HT-29 (cell line): ENCODE measurements at regions not wholly inside any gene's neighbourhood (a gene's known extent, or its start where the extent isn't known, plus 50 kb on each side); places are given as distances from the start of the nearest gene placed in this dataset.

Experiments used
- DNase-seq: peaks from one replicate; pipeline ENCODE4 v3.0.0-alpha.2; 2015; ENCODE audit warnings: low spot score

DNA sequence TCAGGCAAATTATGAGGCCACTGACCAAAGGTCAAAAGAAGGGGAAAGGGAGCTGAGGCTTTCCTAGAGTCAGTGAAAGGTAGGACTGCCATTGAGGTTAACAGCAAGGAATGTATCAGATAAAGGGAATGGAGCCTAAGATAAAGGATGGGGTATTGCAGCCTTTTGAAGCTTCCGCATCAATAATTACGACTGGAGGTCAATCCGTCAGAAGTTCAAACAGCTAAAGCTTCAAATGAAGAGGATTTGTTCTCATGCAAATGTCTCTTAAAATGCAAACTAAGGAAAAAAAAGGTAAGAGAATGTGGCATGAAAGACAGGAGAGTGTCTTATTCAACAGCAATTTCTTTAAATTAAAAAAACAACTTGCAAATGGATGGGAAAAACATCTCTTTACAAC, 341.1 kb upstream of the RGMB start:
- DNase-seq: no peak

GRCh38 chr5:98433022-98433421, 340.4 kb upstream of the RGMB start:
- no peak for DNase-seq

DNA sequence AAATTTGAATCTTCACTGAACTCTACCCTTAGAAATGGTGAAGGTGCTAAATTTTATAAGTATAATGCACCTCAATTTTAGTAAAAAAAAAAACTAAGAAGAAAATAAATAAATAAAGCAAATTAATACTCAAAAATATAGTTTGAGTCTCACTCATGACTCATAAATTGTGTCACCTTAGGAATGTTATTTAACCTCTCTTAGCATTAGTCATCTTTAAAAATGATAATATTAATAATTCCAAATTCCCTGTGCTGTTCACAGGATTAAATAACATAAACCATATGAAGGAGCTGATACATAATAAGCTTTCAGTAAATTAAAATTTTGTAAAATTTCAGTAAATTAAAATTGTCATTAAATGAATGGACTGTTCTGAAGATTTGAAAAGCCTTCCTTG, 339.8 kb upstream of the RGMB start:
- DNase-seq: no peak

GRCh38 chr5:98436667-98437066, 336.8 kb upstream of the RGMB start:
- DNase-seq: no peak

- no peak for DNase-seq
Measured at GRCh38 chr5:98442448-98442847, 331.0 kb upstream of the RGMB start.

GRCh38 chr5:98443881-98444280, 329.6 kb upstream of the RGMB start:
- no peak for DNase-seq

- DNase-seq: no peak
Measured at GRCh38 chr5:98453296-98453695, 320.2 kb upstream of the RGMB start.

DNA sequence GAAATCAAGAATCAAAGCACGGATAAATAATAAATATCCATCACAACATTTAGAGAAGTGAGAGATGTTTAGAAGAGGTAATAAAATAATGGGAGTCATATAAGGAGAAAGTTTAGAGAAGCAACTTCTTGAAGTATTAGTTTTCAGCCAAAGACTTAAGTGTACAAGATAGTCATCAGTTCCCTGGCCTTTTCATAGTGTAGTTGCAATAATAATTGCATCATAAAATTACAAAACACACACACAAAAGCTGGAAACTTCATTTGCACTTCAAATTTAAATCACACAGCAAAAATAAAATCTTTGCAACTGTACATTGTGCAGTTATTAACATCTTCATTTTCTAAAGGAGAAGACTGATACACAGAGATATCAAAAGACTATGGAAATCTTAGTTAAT, 319.1 kb upstream of the RGMB start:
- DNase-seq: no peak

- peak; percentile 2 for DNase-seq
Measured at GRCh38 chr5:98454904-98455303, 318.6 kb upstream of the RGMB start.

DNA sequence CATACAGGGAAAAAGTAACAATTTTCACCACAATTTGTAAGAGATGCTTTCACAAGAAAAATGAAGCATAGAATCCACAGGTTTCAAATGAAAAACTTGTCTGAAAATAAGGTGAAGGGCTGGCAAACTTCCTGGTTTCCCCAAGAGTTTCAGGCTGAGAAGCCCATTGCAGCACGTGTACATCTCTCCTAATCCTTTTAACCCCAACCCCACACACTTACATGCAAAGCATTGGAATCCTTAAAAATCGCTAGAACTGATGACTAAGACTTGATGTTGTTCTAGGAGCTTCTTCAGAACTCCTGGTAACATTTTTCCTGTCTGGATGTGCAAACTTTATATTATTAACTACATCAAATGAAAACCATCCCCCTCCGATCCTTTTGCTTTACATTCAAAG, 317.8 kb upstream of the RGMB start:
- no peak for DNase-seq

DNA sequence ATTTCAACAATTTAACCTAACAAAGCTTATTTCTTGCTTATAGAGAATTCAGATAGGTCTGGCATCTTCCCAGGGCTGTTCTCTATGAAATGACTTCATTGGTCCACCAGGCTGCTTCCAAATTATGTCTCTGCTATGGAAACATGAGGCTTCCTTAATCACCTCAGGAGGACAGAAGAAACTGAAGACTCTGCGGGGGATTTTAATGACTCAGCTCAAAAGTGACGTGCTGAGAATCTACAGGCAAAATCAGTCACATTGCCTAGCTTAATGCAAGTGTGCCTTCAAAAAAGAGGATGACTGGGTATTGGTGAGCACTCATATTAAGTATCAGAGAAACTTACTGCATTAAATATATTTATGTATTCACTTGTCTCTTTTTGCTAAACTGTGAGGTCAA, 315.5 kb upstream of the RGMB start:
- no peak for DNase-seq

GRCh38 chr5:98458726-98459125, 314.7 kb upstream of the RGMB start:
- no peak for DNase-seq

- DNase-seq: no peak
Measured at GRCh38 chr5:98460536-98460935, 312.9 kb upstream of the RGMB start.

GRCh38 chr5:98461485-98461884, 312.0 kb upstream of the RGMB start:
- no peak for DNase-seq

GRCh38 chr5:98463222-98463621, 310.2 kb upstream of the RGMB start:
- no peak for DNase-seq

GRCh38 chr5:98463676-98464075, 309.8 kb upstream of the RGMB start:
- no peak for DNase-seq

- no peak for DNase-seq
Measured at GRCh38 chr5:98464737-98465330, 308.6 kb upstream of the RGMB start.

DNA sequence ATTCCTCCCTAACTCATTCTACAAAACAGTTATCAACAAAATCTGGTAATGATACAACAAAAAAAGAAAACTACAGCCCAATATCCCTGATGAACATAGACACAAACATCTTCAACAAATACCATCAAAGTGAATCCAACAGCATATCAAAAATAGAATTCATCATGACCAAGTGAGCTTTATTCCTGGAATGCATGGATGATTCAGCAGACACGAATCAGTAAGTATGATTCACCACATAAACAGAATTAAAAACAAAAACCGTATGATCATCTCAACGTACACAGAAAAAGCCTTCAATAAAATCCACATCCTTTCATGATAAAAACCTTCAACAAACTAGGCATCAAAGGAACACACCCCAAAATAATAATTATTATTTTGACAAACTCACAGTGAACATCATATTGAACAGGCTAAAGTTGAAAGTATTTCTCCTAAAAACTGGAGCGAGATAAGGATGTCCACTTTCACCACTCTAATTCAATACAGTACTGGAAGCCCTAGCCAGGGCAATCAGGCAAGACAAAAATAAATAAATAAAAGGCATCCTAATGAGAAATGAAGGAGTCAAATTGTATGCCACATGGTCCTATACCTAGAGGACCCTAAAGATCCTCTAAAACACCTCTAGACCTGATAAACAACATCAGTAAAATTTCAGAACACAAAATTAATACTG, 305.1 kb upstream of the RGMB start:
- DNase-seq: no peak

DNA sequence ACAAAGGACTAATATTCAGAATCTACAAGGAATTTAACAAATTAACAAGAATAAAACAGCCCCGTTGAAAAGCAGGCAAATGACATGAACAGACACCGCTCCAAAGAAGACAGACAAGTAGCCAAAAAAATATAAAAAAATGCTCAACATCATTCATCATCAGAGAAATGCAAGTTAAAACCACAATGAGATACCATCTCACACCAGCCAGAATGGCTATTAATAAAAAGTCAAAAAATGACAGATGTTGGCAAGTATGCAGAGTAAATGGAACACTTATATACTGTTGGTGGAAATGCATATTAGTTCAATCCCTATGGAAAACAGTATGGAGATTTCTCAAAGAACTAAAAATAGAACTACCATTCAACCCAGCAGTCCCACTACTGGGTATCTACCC, 302.7 kb upstream of the RGMB start:
- DNase-seq: no peak

- no peak for DNase-seq
Measured at GRCh38 chr5:98471458-98471857, 302.0 kb upstream of the RGMB start.

DNA sequence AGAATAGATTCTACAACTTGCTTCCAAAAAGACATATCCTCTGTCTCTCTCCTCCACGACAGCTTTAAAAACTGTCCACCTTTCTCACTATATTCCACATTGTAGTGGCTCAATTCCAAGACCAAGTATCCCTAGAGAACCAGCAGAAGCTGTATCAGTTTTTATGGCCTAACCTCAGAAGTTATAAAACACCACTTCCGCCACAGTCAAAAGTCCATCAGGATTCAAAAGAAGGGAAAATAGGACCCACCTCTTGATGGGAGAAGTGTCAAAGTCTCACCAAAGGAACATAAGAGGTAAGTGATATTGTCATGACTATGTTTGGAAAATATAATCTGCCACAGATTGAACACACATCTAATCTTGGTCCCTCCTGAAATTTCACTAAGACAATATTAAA, 299.2 kb upstream of the RGMB start:
- no peak for DNase-seq

DNA sequence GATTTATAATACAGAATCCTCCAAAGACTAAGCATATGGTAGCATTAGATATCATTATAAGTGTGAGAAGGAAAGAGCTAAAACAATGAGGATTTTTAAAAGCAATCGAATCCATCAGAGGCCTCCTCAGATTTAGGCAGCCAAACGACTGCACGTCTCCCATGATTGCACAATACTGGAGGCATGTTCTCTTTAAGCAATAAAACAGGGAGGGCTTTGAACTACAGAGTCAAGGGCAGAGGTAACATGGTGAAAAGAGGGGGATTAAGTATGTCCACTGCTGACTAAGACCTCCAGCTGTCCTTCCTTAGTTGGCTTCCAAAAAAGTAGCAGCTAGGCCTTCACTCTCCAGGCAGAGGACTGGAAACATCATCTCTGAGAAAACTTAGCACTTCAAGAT, 298.7 kb upstream of the RGMB start:
- no peak for DNase-seq

- DNase-seq: no peak
Measured at GRCh38 chr5:98482321-98483300, 290.9 kb upstream of the RGMB start.
